Adipose tissue (tissue), 3 donors: ENCODE measurements at regions not wholly inside any gene's neighbourhood (a gene's known extent, or its start where the extent isn't known, plus 50 kb on each side); places are given as distances from the start of the nearest gene placed in this dataset.

ENCODE experiments used
- H3K27ac ChIP-seq: one replicate; pipeline ENCODE4 v1.5.1; 2013; ENCODE audit warnings: low read depth, low read length
- WGBS, 3 donors: extraction: QIAGEN DNeasy Blood & Tissue Kit; methylation state at CpG; one replicate each; pipeline ENCODE4 v1.1.7; 2013; 5-methylcytosine and 5-hydroxymethylcytosine counted together
- donor health status: healthy with polysubstance abuse.
- donor health status: Bipolar disorder and iron deficiency.
- donor health status: healthy.

DNA sequence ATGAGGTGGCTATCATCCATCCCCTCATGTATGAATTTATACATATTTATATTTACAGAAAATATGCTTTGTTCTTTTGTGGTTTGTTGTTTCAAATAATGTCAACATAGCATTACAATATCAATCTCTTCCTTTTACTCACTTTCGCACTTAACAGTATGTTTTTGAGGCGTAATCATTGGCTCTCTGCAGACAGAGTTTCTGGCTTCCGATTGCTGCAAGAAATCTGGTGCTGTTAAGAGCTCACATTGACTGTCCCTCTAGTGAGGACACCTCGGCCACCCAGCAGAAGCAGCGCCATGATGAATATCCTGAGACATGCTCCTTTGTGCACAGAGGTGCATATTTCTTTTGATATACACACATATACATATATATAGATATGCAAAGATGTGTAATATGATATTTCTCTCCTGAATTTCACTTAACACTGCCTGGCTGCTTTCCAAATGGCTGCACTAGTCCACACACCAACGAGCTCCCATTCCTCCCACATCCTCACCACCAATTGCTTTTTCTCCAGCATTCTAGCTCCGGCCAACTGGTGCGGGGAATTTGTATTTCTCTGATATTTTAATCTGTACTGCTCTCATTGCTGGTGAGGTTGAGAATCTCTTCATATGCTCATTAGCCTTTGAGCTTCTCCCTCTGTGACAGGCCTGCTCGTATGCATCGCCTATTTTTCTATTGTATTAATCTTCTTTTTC is 248.4 kb downstream of the SIPA1L2 start:
- H3K27ac ChIP-seq = no peak overlapping the region
- WGBS, 3 donors = 86 to 90% (median 89%) methylated on average over 10 of the region's 10 CpGs

DNA sequence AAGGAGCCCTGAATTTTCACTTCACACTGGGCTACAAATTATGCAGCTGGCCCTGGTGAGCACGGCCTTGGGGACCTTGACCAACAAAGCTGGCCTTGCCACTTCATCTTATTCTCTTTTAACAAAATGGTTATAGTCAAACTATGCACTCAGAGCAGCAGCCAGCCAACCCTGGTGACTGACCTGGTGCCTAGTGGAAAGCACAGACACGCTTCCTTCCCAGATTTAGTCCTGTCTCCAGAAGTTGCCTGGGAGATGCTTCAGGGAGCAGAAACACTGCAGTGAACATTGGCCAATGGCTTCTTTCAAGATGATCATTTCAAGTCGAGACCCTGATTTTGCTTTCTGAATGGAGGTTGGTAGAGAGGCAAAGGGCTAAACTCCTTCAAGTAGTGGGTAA is 249.3 kb downstream of the SIPA1L2 start:
- 82 to 95% (median 87%) methylated on average over 3 of the region's 3 CpGs for WGBS, 3 donors
- no peak overlapping the region for H3K27ac ChIP-seq

DNA sequence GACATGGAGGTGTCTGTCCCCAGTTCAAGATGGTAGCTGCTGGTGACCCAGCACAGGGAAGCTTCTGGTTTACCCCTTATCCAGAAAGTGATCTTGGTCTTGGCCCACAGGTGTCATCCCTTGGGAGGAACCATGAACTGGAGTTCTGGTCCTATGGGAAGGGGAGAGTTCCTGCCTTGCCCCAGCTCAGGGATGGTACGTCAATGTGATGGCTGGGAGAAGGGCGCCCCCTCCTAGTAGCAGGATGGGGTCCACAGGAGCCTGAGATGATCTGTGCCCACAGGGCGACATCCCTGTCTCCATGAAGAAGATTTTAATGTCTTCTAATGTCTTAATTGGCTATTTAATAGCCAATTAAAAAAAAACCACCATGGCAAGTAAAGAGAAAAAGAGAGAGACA is 249.8 kb downstream of the SIPA1L2 start:
- H3K27ac ChIP-seq = no peak overlapping the region
- WGBS, 3 donors = 81 to 96% (median 95%) methylated on average over 3 of the region's 3 CpGs

DNA sequence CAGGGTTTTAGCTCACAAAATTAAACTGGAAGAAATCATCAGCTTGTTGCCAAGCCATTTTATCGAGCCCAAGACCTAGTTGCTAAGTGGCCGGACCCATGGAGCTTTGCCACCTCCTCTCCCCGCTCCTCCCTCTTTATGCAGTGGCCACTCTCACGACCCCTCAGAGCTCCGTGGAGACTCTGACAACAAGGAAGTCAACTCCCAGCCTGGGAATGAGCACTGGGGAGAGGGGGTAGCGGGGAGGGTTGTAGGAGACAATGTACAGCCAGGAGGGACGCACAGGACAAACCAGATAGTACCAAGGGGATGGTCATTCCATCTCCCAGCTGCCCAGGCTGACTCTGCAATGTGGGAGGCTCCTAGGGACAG is 250.9 kb downstream of the SIPA1L2 start:
- no peak overlapping the region for H3K27ac ChIP-seq
- WGBS, 3 donors = 73 to 78% (median 74%) methylated on average over 7 of the region's 7 CpGs

DNA sequence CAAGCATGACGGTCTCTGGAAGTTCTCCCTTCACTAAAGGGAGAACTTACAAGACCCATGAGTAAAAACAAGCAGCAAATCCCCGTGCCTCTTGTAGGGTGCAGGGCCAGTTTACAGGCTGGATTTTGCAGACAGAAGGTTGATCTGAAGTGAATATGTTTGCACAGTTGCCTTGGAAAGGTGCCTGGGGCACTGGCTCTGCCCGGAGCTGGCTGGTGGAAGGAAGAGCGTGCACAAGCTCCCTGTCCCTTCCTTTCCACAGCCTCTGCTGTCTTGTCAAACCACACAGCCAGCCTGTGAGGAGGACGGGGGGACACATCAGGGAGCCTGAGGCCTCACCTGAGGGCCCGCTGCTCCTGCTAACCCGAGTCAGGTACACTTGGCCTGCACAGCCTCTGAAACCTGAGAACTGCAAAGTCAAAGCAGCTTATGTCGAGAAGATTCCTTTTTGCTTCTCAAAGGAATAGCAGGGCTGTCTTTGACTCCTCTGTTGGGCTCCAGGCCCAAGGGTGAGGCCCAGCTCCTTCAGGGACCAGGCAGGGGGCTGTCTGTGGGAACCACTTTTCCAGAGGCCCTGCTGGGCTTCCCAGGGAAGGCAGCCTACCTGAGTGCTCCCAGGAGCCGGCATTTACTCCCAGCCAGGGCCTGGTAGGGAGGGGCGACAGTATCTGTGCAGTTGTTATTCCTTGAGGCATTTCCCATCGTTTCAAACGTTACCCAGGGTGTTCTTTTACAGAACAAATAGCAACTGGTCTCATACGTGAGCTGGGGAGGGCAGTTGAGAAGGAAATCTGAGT is 251.5 kb downstream of the SIPA1L2 start:
- no peak overlapping the region for H3K27ac ChIP-seq
- 44 to 77% (median 76%) methylated on average over 13 of the region's 13 CpGs for WGBS, 3 donors

DNA sequence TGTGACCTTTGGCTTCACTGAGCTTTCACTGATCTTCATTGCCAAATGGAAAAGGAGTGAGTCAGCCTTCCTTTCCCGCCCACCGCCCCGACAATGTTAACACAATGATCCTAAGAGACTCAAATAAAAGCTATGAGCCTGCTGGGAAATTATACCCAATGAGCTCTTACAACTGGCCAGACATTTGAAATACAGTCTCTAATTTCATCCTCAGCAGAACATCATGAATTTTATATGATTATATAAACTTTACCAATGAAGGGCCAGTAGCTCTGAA is 252.5 kb downstream of the SIPA1L2 start:
- 48 to 58% (median 58%) methylated on average over 3 of the region's 3 CpGs for WGBS, 3 donors
- H3K27ac ChIP-seq = no peak overlapping the region

DNA sequence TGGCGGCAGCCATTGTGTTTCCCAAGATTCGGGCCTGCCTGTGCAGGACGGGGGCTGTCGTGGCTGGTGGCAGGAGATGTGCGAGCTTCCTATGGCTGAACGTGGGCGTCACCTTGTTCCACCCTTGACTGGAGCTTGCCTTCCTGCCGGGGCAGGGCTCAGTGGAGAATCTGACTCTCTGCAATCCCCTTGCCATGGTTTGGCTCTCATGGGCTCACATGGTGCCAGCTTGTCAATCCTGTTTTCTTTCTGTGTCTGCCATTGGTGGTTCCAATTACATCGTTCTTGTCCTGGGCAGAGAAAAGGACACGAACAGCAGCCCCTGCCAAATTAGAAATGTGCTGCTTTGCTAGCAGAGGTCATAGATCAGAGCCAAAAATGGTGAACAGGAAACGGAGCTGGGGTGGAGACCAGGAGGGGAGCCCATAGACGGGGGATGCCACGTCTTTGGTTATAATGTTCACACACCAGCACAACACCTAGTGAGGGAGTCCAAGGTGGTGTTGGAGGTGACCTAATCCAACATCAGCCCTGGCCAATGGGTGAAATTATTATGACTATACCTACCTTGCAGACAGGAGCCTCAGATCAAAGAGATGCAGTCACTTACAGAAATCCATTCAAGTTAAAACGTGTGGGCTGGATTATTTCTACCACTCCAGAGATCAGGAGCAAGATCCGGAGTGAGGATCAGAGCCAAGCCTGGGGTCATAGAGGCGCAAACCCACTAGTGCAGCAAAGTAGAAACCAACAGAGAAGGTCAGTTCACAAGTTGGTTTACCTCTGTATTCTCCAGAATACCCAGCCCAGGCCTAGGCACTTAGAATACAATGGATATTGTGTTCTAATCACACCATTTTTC is 253.1 kb downstream of the SIPA1L2 start:
- WGBS, 3 donors = 75 to 90% (median 76%) methylated on average over 16 of the region's 16 CpGs
- no peak overlapping the region for H3K27ac ChIP-seq

DNA sequence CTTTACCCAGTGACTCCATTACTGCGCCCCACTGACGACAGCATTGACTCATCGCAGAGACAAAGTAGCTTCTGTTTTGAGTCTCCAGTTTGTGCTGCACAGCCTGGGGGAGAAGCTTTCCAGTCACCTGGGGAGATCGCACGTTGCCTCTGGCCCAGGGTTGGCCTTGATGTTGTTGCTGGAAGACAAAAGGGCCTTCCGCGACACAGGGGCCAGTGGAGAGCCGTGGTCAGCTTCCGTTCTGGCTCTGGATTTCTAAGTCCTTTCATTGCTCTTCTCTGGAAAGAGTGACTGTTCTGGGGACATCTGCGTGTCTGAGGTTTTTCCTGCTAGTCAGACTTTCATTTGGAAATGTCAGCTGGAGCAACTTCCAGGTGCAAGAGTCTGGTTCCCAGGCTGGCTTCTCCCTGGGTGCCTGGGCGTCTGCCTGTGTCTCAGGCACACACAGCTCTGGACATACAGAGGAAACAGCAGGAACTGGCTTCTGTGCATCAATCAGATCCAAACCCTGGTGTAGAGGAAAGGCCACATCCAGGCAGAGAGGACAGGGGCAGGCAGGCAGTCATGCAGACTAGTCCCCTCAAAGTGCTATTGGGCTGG is 257.0 kb downstream of the SIPA1L2 start:
- H3K27ac ChIP-seq = no peak overlapping the region
- 76 to 85% (median 81%) methylated on average over 11 of the region's 11 CpGs for WGBS, 3 donors

DNA sequence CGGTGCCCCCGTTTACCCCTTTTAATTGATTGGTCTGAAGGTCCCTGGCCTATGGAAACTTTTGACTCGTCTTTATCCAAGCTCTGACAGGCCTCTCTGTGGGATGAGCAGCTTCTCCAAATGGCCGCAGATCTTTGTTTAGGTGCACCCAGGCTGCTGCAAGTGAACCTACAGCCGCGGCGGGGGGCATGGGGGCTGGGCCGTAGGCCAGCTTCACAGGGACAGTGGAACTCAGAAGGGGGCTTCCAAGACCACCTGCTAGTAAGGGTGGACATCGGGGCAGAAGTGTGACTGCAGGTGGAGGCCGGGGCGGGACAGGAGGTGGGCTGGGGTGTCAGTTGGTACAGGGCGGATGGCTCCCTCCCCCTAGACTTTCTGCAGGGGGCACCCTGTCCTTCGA is 257.5 kb downstream of the SIPA1L2 start:
- 85 to 93% (median 88%) methylated on average over 13 of the region's 13 CpGs for WGBS, 3 donors
- no peak overlapping the region for H3K27ac ChIP-seq

DNA sequence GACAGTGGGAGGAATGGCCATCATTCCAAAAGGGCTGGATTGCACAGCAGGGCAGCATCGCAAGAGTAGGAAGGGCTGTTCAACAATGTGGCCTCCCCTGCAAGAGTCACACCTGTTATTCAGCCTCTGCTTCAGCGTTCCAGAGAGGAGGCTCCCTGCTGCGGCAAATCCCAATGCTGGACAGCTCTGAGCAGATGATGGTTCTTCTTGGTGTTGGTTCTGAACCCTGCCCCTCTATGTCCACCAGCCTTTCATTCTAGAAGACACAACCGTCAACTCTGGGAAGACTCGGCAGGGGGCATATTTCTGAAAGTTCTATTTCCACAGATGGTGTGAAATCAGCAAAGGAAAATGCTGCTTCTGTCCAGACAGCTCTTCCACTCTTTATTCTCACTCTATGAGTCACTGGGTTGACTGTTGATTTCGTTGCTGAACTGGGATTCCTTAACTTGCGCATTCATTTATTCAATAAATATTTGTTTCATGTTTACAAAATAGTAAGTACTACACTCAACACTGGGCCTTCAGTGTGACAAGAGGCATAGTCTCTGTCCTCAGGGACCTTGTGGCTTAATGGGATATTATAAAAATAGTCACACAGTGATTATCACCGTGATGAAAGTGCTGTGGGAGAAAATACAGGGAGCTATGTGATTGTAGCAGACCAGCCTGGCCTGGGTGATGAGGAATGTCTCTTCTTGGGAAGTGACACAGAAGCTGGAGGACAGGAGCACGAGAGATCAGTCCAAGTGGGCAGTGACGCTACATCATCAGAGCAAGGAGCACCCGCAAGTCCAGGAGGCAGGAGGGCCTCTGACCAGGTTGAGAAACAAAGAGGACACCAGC is 260.3 kb downstream of the SIPA1L2 start:
- H3K27ac ChIP-seq = no peak overlapping the region
- 83 to 91% (median 85%) methylated on average over 11 of the region's 11 CpGs for WGBS, 3 donors

DNA sequence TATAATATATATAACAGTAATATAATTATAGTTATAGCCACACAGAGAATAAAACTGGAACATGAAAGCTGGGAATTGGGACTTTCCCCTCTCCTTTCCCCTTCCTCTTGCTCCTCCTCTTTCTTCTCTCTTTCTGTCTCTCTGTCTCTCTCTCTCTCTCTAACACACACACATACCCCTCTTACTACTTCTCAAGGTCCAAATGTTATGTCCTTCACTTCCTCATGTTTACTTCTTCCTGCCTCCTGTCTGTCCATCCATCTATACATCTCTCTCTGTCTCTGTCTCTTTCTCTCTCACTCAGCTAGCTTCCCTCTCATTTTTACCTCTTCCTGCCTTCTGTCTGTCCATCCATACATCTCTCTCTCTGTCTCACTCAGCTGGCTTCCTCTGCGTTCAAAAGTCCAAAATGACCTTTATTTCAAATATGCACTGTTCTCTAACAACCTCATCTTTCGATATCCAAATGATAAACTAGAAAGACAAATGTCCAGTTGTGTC is 261.1 kb downstream of the SIPA1L2 start:
- 90 to 93% (median 91%) methylated on average over 2 of the region's 2 CpGs for WGBS, 3 donors
- no peak overlapping the region for H3K27ac ChIP-seq

DNA sequence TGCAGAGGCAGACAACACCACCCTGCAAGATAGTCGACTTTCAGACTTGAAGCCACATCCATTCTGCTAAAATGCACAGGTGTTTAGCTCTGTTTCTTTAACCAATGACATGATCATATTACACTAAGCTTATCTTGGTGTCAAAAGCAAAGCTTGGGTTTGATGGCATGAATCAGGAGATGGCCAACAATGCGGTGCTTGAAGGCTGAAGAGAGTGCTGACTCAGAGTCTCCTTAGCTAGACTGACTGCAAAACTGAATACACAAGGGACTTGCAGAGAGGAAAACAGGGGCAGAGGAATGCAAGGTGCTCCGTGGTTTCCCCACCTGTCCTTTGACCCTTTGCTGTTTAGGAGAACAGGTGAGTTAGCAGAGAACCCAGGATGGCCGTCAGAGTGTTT is 262.6 kb downstream of the SIPA1L2 start:
- WGBS, 3 donors = 61 to 74% (median 72%) methylated on average over 4 of the region's 4 CpGs

DNA sequence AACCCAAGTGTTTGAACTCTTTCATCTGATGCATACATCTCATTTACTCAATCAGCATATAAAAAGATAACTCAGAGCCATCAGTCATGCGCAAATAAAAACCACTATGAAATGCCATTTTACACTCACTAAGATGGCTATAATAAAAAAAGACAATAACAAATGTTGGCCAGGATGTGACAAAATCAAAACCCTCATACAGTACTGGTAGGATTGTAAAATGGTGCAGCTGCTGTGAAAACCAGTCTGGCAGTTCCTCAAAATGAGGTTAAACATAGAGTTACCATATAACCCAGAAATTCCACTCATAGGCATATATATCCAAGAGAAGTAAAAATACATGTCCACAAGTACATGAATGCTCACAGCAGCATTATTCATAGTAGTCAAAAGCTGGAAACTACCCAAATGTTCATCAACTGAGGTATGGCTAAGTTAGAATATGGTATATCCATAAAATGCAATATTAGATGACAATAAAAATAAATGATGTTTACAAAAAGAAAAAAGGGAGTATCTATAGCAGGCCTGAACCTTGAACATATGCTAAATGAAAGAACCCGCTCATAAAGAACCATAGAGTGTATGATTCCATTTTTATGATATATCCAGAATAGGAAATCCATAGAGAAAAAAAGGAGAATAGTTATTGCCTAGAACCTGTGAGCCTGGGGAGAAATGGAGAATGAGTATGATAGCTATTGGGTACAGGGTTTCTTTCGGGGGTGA is 265.1 kb downstream of the SIPA1L2 start:
- WGBS, 3 donors = 96 to 99% (median 96%) methylated on average over 3 of the region's 3 CpGs
- H3K27ac ChIP-seq = no peak overlapping the region

More for the DNA sequence above, 262.6 kb downstream of the SIPA1L2 start:
- H3K27ac ChIP-seq = no peak overlapping the region

DNA sequence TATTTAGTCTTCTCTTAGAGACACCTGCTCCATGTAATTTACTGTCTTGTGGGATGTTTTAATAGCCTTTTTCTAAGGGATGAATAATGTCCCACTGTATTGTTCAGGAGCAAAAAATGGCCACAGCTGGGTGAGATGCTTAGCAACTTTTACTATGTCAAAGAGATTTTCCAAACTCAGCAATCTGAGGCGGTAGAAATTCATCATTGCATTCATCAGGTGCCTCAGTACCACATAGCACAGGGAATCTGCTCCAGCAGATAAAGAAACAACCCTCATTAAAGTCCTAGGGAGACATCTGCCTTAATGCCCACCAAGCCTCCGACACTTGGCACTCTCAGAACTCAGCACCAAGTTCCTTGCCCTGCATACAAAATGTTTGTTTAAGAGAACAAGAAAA is 266.9 kb downstream of the SIPA1L2 start:
- WGBS, 3 donors = 69 to 93% (median 93%) methylated on average over 2 of the region's 2 CpGs
- no peak overlapping the region for H3K27ac ChIP-seq

DNA sequence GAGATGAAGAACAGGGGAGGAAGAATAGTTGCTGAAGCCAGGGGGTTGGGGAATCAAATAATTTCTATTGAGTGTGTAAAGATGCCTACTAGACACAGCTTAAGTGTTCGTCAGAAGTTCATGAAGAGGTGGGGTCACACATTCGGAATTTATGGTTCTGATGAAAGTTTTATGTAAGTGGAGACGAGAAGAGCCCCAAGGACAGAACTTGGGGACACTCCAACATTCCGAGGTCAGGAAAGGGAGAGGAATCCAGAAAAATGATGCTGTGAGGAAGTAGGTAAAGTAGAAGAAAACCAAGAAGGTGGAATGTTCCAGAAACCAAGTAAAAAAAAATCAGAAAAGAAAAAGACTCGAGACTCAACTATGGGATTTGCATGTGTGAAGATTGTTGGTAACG is 272.5 kb downstream of the SIPA1L2 start:
- 80 to 89% (median 83%) methylated on average over 6 of the region's 6 CpGs for WGBS, 3 donors
- H3K27ac ChIP-seq = no peak overlapping the region

DNA sequence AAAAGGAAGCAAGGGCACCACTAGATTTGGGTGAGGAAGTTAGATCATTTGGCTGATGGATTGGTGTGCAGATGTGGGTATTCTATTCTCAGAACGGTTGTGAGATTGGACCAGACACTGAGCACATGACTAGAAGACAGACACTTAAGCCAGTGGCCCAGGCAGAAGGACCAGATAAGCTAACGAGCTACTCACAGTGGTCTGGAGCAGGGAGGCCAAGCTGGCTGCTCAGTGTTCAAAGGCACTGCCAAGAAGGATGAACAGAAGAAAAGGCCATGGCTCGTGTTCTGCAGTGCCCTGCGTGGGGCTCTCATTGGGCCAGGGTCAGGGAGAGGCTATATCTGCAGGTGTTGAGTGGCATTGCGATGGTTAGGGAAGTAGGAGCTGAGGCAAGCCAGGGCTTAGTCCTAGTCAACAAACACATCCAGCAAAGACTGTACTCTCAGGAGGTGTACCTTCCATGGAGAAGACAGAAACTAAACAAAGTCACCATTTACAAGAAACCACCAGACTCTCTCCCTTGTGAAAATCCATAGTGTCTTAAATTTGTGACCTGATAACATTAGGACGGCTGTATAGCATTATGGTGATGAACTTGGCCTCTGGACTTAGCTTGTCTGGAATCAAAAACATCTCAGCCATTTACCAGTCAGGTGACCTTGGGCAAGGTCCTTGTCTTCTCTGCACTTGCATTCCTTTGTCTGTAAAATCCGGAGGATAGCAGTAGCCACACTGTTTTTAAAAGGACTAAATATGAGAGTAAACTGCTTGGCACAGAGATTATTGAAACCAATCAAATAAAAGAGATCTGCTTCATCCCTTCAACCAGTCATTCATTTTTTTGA is 274.5 kb downstream of the SIPA1L2 start:
- 76 to 81% (median 79%) methylated on average over 7 of the region's 7 CpGs for WGBS, 3 donors
- H3K27ac ChIP-seq = no peak overlapping the region
